ENCODE measurements at regions not wholly inside any gene's neighbourhood (a gene's known extent, or its start where the extent isn't known, plus 50 kb on each side); places are given as distances from the start of the nearest gene placed in this dataset.
"Not testable (repeated sequence)": the region's sequence is repeated elsewhere in the genome, so short reads cannot be mapped to it uniquely, and the experiment has no call there.

DNA sequence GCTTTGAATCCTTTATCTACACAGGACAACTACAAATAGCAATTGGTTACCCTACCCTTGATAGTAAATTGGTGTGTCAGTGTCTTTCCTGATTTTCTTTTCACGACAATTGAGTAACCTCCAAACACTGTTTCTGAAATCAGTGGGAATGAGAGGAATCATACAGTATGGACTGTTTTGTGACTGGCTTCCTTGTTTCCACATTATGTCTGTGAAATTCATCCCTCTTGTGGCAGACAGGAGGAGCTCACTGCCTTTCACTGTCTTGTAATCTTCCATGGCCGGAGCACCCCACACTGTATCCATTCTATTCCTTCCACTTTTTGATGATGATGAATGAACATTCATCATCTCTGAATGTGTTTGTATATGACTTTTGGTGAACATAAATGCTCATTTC lies 164.0 kb upstream of the PZP start:
- DNase-seq (no peak), ATAC-seq (no peak)

DNA sequence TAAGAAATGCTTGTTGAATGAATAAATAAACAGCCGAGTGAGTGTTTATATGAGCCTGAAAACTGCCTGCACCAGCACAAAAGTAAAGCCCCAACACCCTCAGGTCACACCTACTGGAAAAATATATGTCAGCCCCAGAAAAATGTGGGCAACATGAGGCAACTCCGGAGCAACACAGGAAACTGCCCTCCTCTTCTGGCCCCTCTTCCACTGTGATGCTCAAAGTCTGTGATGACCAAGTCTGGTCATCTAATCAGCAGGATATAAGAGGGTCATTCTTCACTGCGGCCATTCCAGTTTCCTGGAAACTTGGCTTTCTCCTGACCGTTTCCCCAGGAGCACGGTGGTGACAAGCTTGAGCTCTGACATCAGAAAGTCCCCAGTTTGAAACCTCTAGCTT lies 159.6 kb upstream of the PZP start:
- DNase-seq = no peak
- ATAC-seq = no peak

DNA sequence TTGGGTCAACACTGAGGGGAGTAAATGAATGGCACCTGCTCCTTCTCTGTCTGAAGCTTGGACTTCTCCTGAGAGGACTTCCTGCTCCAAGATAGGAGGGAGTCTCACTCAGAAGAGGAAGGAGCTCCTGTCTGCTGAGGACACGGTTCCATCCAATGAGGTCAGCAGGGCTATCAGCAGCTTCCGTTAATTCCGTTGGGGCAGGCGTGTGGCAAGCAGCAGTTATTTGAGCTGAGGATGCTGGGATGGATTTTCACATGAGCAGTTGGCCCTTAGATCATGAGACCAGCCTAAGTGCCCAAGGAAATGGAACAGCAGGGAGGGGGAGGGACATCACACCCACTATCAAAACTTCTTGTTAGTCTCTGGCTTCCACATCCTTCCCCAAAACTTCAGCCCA lies 159.0 kb upstream of the PZP start:
- DNase-seq = no peak
- no peak for ATAC-seq

DNA sequence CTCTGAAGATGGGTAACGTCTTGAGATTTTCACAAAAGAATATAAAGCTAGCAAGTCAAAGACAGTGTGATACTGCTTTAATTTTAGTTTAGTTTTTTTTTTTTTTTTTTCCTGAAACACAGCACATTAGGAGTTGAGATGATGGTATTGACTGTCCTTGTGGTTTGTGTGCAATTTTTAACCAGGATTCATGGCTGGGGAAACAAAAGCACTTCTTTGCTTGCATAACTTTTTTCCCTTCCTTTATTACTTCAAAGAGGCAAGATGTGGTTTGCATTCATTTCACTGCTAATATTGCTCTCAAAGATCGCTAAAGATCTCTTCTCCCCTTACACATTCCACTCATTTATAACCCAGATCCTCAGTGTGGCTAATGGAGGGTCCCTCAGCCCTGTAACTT lies 157.1 kb upstream of the PZP start:
- DNase-seq (no peak), ATAC-seq (no peak)

DNA sequence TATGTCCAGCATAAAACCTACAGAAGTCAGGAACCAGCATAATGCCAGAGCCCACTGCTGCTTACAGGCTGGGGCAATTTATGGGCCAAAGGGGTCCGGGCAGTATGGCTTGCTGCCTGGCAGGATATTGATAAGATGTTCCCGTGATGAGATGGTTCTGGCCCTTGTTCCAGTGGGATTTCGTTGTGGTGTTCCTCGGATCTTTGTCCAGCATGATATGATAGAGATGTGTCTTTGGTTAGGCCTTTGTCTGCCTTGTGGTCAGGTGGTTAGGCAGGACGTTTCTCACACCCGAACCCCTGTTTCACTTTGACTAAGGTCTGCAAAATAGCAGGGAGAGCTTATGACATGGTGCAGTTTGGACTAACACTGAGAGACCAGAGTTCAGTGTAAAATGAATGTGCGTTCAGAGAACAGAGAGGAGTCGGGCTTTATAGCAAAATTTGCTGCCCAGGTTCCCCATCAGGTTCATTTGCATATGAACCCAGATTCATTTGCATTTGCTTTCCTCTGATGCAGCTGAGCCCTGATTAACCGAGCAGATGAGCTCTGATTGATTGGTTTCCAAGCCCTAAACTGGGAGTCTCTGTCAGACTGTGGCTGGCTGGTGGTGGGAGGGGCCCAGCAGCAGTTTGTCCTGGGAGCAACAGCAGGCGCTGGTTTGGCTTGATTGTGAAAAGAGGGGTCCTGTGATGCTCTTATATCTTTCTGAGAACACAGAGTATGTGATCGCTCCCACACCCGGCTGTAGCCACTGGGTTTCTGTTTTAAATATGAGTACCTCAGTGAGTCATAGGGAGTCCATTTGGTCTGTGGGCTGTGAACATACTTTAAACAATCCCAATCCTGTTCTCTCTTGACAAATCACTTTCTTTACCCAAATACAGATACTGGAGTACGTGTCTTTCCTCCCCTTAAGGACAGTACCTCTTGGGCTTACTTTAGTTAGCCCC lies 156.3 kb upstream of the PZP start:
- peak; percentile 33 for DNase-seq
- ATAC-seq = peak; percentile 91

GRCh38 chr12:9363145-9363544 lies 154.9 kb upstream of the PZP start:
- DNase-seq (no peak), ATAC-seq (peak; percentile 50)

DNA sequence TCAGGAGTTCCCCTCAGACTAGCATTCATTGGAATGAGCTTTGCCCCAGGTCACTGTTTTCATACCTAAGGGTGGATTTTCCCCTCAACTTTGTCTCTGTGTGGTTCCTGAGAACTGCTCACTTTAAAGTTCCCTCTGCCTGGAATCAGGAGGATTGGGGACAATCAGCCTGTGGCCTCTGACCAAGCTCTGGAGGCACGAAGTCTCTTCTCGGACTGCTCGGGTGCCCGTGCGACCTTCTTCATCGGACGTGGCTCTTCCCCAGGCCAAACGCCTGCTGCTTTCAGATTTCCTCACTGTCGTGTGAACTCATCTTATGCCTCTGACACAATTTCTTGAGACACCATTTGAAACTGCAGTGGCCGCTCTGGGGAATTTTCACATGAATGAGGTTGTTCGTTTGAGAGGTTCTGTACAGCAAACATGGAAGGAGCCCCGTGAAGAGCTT lies 153.7 kb upstream of the PZP start:
- DNase-seq (no peak), ATAC-seq (no peak)

- not testable (repeated sequence) for DNase-seq, ATAC-seq
Measured at GRCh38 chr12:9354009-9354754, 146.0 kb upstream of the PZP start.

GRCh38 chr12:9351136-9351535 lies 142.9 kb upstream of the PZP start:
- no peak for ATAC-seq

DNA sequence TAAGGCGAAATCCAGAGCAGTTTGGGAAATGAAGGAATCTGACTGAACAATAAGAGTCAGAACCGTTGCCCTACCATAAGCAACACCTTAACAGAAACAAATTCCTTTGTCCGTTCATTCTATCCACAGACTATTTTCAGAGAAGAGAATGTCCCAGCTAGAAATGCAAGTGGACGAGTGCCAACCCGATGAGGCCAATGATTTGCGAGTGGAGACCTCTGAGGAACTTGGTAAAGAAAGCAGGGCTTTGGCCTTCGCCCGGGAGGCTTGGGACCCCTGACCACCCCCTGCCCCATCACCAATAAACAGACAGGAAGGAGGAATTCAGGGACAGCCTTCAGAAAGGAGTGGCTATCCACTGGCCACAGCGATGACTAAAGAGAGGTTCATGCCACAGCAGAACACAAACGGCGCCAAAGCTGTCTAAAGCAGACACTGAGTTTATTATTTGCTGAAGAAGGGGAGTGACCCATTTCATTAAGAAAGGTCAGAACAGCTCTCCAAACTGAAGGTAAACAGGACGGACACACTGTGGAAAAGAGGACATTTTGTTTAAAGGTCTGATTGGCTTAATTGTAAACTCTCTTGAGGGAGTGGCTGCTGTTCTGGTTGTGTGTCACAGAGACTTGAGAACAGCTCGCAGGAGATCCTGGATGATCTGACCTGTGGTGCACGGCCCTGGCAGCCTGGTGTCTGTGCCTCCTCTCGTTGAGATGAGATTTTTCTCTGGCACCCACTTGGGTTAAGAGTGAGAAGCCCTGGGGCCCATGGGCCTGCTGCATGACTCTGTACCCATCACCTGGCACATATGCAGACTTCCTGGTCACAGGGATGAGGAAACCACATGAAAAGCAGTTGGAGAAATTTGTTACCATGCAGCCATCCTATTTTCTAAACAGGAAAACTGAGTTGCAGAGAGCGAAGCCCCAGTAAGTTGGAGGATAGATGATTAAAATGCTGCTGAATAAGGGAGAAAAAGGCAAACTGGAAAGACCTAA lies 142.0 kb upstream of the PZP start:
- DNase-seq = no peak
- ATAC-seq = no peak

More at GRCh38 chr12:9351136-9351535, 142.9 kb upstream of the PZP start:
- no peak for DNase-seq

DNA sequence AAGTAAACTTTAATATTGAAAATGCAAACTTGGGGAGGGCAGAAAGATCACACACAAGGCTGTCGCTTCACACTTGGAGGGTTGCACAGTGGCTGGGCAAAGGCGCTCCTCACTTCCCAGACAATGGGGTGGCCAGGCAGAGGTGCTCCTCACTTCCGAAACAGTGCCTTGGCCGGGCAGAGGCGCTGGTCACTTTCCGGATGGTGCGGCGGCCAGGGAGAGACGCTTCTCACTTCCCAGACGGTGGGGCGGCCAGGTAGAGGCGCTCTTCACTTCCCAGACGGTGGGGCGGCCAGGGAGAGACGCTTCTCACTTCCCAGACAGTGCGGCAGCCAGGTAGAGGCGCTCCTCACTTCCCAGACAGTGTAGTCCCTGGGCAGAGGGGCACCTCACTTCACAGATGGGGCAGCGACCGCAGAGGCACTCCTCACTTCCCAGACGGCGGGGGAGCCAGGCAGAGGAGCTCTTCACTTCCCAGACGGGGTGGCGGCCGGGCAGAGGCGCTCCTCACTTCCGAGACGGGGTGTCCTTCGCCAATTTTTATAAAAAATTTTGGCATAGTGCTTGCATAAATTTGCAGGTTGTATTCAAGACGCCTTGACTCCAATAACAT lies 140.8 kb upstream of the PZP start:
- ATAC-seq (no peak), DNase-seq (no peak)

- DNase-seq (peak; percentile 27), ATAC-seq (peak; percentile 77)
Measured at GRCh38 chr12:9347328-9348127, 139.3 kb upstream of the PZP start.

DNA sequence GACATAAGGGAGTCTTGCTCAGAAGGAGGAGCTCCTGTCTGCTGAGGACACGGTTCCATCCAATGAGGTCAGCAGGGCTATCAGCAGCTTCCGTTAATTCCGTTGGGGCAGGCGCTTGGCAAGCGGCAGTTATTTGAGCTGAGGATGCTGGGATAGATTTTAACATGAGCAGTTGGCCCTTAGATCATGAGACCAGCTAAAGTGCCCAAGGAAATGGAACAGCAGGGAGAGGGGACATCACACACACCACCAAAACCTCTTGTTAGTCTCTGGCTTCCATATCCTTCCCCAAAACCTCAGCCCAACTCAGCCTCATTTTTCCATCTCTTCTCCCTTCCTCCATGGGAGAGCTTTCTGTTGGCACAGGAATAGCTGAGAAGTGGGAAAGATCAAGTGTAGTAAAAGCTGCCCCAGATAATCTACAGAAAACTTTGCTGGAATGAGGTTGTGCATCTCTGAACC lies 138.7 kb upstream of the PZP start:
- DNase-seq = no peak
- no peak for ATAC-seq

DNA sequence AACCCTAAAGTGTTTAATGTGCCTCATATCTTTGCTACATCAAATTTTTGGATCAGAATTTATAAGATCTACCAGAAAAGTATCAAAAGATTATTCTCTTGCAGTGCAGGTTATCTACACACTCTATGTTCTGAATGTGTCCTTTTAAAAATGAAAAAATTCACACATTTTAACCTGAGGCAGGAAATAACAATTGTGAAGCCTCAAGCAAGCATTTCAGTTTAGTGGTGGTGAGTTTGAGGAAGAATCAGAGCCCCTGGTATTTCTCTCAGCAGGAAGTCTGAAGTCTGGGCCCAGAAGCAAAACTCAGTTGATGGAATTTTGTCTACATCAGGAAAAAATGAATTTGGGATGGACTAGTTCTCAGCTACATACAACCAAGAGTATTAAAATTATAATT lies 137.0 kb upstream of the PZP start:
- no peak for DNase-seq
- no peak for ATAC-seq

- DNase-seq (no peak), ATAC-seq (no peak)
Measured at GRCh38 chr12:9344541-9344940, 136.3 kb upstream of the PZP start.

DNA sequence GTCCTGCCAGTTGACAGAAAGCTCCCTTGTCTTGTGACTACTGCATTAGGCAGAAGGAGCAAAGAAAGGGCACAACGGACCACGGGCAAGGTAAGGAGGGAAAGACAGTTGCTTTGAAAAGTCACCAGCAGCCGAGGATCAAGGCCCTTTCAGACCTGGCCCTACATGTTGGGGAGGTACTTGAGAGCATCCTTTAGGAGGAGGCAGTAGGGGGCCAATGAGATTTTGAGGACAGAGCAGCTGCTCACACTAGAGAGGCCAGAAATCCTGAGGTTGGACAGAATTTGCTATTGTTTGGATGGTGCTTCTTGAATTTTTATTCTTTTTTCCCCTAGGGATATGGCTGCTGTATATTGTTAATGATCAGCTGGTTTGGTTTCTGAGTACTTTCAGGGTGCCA lies 135.5 kb upstream of the PZP start:
- no peak for DNase-seq
- no peak for ATAC-seq

DNA sequence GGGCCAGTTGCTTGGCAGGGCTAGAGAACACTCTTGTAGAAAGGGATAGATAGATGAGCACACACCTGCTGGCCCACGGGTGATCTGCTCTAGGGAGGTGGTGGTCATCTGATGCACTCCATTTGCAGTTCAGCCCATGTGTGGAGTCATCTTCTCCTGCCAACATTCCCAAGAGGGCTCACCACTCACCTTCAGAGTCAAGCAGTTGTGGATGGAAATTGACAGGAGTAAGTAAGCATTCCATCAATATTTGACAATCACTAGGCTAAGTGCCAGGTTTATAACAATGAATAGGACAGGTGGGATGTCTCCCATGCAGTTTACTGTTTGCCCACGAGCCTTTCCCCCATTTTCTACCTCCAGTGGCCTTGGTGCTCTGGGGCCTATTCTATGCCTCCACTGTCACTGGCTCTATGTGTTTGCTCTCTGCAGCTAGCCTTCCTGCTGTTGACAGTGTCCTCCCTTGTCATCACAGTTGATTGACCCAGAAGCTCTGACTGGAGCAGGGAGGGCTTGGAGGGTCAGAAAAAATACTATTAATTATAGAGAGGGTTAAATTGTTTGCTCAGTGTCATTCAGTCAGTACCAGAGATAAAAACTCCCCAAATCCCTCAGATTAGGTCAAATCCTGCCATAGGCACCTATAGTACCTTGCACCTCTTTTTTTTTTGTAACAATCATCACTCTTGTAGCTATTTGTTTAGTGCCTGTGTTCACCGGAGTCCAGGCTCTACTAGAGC lies 134.6 kb upstream of the PZP start:
- no peak for ATAC-seq
- no peak for DNase-seq

- ATAC-seq (no peak), DNase-seq (no peak)
Measured at GRCh38 chr12:9341260-9341585, 133.0 kb upstream of the PZP start.

DNA sequence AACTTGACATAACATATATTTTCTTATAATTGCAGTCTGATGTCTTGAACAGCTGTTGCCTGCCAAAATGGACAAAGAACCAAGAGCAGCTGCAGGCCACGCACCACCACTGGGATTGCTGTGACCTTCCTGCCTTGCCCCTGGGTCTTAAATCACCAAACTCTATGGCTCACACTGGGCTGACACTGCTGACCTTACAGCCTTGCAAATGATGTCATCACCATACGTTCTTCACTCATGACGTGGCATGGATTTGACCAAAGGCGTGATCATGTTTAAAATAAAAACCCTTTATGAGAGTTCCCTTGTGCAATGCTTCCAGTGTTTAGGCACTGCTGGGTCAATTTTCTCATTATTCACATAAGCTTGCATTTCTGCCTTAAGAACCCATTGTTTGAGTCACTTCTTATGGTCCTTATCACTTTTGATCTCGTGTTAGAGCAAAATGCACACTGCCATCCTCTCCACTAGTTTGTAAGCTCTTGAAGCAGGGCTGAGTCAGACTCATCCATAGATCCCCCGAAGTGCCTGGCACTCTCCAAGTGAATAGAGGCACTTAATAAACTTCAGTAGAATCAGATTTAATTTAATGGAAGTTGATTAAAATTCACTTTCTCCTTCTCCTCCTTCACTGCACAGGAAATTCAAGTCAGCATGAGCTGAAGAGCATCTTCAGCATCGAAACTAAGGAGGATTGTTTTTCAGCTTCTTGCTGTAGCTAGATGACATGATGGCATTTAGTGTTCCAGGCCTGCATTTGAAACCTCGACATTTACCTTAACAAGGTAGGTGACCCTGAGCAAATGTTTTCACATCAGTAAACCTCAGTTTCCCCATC lies 132.4 kb upstream of the PZP start:
- DNase-seq = no peak
- no peak for ATAC-seq

Measured in stimulated activated naive CD8-positive, alpha-beta T cell treated with anti-CD3 and anti-CD28 coated beads, Interleukin-15, Interleukin-2, amounts not matched to agents 100 U/mL and 50 U/mL, for 24 hours (primary cell).